Epidermal melanocyte (primary cell): ENCODE measurements at regions not wholly inside any gene's neighbourhood (a gene's known extent, or its start where the extent isn't known, plus 50 kb on each side); places are given as distances from the start of the nearest gene placed in this dataset.
"Not testable (repeated sequence)": the region's sequence is repeated elsewhere in the genome, so short reads cannot be mapped to it uniquely, and the experiment has no call there.

Source experiments
- DNase-seq: peaks from one replicate; pipeline ENCODE4 v3.0.0; 2011; ENCODE audit warnings: low spot score; ENCODE audit not compliant: insufficient read length

DNA sequence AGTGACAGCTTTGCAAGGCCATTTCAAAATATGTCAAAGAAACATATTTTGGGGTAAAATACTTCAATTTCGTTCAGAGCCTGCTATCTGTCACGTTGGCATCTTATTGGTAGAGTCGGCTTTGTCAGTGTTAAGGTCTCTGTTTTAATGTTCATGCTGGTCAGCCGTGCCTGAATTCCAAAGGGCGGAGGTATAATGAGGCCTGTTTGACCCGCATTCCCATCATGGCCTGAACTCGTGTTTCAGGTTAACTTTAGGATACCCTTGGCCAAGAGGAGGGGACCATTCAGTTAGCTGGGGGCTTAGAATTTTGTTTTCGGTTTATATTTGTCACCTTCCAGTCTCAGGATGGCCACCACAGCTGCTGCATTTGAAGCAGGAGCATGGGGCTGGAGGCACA, 236.4 kb downstream of the NFATC2 start:
- DNase-seq, result no peak

DNA sequence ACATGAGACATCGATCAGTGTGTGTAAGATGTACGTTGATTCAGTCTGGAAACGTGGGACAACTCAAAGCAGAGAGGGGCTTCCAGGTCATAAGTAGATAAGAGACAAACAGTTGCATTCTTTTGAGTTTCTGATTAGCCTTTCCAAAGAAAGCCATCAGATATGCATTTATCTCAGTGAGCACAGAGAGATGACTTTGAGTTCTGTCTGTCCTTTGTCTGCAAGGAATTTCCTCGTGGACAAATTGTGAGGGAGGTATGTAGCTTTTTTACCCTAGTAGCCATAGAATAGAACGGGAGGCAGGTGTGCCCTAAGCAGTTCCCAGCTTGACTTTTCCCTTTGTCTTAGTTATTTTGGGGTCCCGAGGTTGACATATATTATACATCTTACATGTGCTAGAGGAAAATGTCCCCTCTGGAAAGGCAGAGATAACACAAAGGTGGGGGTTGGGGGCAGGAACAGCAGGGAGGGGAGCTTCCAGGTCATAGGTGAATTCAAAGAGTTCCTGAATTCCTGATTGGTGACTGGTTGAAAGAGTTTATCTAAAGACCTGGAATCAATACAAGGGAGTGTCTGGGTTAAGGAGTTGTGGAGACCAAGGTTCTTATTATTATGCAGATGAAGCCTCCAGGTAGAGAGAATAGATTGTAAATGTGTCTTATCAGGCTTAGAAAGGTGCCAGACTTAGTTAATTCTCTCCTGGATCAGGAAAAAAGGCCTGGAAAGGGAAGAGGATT, 237.0 kb downstream of the NFATC2 start:
- no peak for DNase-seq

DNA sequence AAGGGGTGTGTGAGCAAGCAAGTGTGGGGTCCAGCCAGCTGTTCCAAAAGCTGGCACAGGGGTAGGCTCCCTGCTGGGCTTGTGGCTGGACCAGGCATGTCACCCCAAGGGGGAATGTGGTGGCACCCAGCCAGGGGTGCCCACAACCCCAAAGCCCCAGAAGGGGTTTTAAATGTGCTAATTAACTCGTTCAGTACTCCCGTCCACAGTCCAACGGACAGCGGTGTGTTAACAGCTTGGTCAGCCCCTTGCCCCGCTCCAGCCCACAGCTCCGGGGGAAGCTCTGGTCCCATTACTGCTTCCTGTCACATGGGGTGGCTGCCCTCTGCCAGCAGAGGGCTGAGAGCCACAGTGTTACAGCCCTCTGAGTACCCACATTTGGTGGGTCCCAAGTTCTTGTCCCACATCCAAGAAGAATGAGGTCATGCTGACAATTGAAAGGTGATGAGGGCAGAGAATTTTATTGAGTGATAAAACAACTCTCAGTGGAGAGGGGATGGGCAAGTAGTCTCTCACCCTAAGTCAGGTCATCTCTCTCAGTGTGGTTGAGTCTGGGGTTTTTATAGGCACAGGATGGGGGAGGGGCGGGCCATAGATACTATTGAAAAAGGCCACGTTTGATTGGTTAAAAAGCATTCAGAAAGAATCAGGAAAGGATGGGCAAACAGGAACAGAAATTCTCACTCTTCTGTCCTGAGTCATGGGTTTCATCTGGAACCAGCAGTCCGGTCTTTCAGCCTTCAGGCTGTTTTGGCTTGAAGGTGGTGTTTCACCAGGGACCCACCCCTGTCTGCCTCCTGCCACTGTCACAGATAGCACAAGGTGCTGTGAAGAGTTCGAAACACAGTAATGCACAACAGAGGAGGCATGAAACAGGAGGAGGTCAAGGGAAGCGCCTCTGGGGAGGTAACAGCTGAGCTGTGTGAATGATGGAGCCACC, 238.5 kb downstream of the NFATC2 start:
- no peak for DNase-seq

DNA sequence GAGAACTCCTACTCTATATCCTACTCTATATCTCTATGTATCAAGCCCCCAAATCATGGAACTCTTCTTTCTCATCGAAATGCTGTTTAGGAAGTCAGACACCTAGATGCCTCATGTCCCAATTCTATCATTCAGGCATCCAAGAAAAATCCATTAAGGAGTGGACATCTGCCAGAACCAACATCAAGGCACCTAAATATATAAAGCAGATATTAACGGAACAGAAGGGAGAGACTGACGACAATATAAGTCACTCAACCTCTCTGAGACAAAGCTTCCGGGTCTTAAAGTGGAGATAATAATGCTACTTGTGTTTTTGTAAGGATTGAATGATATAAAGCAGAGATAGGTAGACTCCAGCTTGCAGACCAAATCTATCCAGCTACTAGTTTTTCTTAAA, 241.5 kb downstream of the NFATC2 start:
- DNase-seq, result no peak

DNA sequence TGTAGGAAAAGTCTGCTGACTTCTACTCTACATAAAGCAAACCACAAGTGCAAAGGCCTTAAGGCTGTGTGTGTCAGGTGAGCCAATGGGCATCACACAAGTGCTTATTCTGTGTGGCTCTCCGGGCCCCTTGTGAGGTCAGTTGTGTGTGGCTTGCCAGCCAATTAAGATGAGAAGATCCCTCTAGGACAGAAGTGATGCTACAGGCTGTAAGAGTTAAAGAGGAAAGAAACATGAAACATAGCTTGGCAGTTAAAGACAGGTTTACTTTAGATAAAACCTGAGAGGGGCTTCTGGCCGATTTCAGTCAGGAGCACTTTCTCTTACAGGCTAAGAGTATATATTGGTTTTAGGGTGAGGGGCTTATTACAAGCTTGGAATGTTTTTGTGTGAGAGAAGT, 242.4 kb downstream of the NFATC2 start:
- DNase-seq, result no peak

DNA sequence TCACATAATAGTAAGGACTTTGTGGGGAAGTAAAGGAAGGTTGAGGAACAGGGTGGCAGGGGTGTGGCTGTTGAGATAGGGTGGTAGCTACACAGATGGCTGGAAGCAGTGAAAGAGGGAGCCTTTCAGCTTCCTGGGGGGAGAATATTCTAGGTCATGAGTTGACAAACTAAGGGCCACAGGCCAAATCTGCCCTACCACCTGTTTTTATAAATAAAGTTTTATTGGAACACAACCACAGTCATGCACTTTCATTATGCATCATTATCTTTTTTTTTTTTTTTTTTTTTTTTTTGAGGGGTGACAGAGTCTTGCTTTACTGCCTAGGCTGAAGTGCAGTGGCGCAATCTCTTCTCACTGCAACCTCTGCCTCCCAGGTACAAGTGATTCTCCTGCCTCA, 243.1 kb downstream of the NFATC2 start:
- no peak for DNase-seq

DNA sequence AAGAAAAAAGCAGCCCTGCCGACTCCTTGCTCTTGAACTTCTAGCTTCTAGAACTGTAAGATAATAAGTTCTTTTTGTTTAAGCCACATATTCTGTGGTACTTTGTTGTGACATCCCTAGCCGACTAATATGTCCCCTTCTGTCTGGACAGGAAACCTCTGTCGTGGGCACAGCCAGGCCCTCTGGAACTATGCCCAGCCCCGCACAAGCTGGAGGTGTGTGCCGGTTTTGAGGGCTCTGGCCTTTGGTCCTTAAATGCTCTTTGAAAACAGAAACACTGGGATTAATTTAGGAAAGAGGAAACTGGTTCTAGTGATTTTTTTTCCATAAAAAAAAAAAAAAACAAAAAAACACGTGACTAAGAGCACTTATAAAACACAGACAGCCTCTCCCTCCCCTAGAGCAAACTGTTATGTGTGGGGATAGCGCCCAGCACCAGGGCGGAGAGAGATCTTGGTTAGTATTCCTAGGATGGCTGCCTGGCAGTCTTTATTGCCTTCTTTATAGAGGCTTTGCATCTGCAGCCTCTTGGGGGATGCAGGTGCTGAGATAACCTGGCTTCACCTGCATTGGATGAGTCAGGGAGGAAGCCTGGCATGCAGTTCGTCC, 244.3 kb downstream of the NFATC2 start:
- no peak for DNase-seq

DNA sequence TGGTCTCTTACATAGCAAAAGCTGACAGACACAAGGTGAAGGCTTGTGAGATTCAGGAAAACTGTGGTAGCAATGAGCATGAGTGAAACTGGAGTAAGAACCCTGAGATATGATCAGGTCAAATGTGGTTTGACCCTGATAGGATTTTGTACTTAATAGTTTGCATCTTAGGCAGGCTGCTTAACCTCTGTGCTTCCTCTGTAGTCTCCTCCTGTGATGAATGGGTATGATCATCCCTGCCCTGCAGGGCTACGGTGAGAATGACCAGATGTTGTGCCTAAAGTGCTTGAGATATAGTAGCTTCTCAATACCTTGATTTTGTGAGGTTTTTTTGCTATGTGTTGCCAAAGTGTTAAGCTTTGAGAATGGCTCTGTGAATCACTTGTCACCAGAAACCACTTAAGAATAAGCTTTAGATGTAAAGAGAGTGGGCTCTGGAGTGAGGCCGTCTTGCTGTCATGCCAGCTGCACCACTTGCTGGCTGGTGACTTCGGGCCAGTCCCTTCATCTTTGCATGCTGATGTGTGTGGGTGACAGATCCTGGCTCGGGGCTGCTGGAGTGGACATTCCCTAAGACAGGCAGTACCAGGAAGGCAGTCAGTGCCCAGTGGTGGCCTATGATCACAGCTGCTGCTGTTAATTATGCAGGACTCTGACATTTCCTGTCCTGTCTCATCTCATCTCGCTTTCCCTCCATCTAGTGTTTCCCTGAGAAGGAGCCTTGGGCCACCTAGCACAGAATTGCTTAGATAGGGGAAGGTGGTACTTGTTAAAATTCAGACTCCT, 254.7 kb downstream of the NFATC2 start:
- DNase-seq, result no peak

DNA sequence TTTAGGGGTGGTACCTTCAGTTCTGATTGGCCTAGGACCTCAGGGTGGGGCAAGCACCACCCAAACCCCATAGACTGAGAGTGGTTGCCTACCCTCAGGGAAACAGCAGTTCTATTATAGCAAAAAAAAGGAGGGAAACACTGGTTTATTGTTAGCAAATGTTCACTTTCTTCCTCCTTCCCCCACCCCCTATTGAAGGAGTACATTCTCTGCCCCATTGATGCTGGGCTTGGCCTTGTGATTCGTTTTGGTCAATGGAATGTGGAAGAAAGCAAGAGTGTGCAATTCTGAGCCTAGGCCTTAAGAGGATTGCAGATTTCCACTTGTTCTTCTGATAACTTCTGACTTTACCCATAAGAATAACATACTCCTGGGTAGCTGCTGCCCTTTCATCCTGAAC, 255.8 kb downstream of the NFATC2 start:
- peak; percentile 49 for DNase-seq

DNA sequence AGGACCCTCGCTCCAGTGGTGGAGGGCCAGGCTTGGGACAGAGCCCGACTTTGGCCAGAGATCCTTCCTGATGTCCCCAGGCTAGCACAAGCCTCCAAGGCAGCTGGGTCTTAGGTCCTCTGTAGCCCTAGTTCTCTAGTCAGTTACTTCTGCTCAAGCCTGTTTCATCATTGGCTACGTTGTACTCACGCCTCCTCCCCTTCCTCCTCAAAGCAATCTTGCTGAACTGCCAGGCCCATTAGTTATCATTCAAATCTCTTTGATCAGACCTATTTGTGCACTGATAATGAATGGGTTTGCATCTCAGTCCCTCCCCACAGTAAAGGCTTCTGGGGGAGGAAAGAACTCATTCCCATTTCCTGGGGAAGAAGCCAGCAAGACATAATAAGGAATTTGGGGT, 256.8 kb downstream of the NFATC2 start:
- no peak for DNase-seq

DNA sequence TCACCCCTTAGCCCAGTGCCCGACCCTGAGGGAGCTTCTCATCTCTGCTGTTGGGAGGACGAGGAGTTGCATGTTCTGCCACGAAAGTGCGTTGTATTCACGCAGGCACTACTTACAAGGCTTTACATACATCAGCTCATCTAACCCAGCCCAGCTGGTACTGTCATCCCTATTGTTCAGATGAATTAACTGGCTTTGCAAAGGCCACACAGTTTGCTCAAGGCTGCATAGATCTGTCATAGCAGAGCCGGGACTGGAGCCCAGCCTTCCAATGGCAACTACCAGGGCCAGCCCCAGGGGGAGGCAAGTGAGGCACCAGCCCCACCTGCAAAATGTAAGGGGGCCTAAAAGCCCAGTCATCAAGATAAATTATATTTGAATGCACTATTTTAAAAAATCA, 257.6 kb downstream of the NFATC2 start:
- no peak for DNase-seq

DNA sequence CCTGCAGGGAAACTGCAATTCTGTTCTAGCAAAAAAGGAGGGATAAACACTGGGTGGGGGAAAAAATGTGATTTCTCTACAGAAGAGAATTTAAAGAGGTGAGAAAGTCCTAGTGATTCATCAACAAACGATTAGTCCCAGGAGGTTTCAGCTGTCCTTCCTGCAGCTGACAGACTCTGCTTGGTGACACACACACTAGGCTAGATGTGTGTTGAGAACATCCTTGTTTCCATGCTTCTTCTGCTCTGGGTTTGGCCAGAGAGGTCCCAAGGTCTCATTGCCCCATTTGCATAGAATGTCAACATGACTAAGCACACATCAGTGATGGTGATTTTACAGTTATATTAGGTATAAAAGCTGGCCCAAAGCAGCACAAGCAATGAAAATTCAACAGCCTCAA, 258.3 kb downstream of the NFATC2 start:
- no peak for DNase-seq

DNA sequence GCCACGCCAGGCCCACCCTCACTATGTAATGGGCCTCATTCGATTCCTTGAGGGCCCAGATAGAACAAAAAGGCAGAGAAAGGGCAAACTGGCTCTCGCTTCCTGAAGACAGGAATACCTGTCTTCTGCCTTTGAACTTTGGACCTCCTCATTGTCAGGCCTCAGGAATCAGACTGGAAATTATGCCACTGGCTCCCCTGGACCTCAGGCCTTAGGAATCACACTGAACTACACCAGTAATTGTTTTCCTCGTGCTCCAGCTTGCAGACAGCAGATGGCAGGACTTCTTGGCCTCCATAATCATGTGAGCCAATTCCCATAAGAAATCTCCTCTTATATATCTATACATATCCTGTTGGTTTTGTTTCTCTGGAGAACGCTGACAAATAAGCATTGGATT, 258.6 kb upstream of the KCNG1 start:
- no peak for DNase-seq

DNA sequence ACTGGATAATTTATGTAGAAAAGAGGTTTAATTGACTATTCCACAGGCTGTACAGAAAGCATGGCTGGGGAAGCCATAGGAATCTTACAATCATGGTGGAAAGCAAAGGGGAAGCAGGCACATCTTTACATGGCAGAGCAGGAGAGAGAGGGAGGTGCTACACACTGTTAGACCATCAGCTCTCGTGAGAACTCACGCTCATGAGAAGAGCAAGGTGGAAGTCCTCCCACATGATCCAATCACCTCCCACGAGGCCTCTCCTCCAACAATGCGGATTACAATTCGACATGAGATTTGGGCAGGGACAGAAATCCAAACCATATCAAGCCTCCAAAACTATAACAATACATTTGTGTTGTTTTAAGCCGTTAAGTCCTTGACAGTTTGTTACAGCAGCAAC, 257.1 kb upstream of the KCNG1 start:
- no peak for DNase-seq

DNA sequence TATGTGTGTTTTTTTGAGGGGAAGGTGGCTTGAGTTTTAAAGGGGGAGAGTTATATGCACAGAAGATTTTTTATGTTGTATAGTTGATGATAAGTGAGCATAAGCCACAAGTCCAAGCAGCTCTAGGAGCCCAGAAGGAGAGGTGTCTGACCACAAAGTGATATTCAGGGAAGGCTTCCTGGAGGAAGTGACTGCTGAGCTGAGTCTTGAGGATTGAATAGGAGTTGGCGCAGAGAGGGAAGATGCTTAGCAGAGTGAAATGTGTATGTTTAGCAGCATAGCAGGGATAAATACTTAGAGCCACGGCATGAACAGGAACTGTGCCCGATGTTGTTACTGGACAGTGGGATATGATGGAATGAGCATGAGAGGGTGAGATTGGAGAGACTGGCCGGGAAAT, 255.1 kb upstream of the KCNG1 start:
- no peak for DNase-seq

DNA sequence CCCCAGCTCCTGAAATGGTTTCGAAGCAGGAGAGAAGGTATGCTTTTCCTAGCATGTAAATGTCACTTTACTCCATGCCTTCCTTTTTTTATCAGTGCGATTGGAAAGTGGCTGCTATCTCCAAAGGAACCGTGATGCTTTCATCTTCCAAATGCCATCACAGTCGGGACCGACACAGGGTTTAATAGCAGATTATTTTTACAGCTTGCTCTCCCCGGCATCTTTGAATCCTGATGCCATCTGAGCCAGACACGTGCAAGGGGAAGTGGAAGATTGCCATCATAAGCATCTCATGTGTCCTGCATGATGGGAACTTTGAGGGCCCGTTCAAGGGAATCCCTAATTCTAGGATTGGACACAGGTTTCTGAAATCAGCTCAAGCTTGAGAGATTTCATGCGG, 253.4 kb upstream of the KCNG1 start:
- no peak for DNase-seq

DNA sequence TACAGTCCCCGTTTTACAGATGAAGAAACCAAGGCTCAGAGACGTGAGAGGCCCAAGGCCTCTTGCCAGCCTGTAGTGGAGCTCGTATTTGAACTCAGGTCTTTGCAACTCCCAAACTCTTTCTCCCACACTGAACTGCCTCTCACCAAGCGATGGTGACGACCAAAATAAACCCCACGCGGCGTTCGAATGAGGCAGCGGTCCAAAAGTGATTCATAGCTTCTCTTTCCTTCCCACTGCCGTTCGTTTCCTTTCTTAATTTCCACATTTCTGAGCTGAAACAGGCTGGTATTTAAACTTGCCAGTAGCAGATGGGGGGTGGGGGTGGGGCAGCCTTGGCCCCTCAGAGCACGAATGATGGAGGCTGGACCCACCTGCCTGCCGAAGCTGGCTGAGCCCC, 252.9 kb upstream of the KCNG1 start:
- DNase-seq, result no peak

DNA sequence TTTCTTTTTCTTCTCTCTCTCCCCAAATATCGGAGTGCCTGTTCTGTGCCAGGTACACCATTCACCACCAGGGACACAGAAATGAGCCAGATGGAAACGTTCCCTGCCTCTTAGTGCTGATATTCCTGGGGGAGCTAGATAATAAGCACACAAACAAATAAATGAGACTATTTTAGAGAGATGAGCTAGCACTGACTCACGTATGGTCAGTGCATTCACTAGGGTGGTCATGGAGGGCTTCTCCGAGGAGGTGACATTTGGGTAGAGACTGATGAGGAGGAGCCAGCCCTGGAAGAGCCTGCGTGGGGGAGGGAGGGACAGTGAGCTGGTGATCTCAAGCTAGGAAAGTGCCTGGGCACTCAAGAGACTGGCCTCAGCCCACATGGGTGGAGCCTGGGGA, 252.3 kb upstream of the KCNG1 start:
- no peak for DNase-seq

DNA sequence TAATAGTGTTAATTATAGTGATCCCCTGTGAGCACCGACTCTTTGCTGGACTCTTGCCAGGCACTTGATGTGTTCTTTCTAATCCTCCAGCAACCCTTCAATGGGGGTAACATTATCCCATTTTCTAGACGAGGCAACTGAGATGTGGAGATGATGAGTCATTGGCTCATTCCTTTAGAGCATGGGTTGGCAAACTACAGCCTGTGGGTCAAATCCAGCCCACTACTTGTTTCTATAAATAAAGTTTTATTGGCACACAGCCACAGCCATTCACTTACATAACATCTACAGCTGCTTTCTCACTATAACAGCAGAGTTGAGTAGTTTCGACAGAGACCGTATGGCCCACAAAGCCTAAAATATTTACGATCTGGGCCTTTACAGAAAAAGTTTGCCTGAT, 249.5 kb upstream of the KCNG1 start:
- DNase-seq, result no peak

DNA sequence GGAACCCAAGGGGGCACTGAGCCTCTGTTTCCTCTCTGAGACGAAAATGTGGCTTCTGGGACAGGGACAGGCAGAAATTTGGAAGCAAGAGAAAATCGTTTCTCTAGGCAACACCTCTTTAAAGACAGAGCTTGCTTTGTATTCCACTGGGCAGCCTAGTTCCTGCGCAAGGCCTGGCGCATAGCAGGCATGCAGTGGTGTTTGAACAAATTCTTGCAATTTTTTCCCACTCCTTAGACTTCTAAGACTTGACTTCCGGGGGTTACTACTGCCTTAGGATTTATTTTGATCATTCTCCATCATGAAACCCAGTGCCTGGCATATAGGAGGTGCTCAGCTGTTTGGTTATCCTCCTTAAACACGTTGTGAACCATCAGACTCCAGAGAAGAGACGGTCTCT, 249.0 kb upstream of the KCNG1 start:
- no peak for DNase-seq

DNA sequence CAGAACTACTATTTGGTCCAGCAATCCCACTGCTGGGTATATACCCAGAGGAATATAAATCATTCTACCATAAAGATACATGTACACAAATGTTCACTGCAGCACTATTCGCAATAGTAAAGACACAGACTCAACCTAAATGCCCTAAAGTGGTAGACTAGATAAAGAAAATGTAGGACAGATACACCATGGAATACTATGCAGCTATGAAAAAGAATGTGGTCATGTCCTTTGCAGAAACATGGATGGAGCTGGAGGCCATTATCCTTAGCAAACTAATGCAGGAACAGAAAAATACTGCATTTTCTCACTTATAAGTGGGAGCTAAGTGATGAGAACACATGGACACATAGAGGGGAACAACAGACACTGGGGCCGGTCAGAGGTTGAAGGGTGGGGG, 248.4 kb upstream of the KCNG1 start:
- DNase-seq, result not testable (repeated sequence)

DNA sequence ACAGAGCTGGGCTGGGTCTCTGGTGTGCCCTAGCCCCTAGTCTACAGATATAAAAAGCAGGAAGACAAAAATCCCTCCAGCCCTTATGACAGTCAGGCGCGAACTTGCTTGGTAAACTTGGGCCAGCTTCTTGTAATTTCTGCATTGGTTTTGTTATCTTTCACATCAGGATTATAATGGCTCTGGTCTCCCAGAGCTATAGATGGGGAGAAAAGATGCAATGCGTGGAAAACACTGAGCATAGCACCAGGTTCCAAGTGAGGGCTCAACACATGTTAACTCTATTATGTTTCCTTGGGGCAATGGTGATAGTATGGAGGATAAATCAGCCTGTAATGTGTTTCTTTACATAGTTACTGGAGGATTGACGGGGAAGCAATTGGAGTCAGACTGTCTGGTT, 246.8 kb upstream of the KCNG1 start:
- DNase-seq, result no peak
